OCI-LY1 (cell line): ENCODE measurements at regions not wholly inside any gene's neighbourhood (a gene's known extent, or its start where the extent isn't known, plus 50 kb on each side); places are given as distances from the start of the nearest gene placed in this dataset.

ENCODE experiments used
- H2AFZ ChIP-seq: fragments of 200-600 bp; sonication (generic), shearing (Covaris generic); 2 replicates; pipeline ENCODE4 v1.6.0; 2014; ENCODE audit warnings: antibody characterized with exemption, mild to moderate bottlenecking, low read length
- H3F3A ChIP-seq: fragments of 200-600 bp; sonication (generic), shearing (Covaris generic); 2 replicates; pipeline ENCODE4 v1.6.0; 2014; ENCODE audit warnings: mild to moderate bottlenecking, antibody characterized with exemption, low read length, moderate library complexity; ENCODE audit not compliant: insufficient read depth
- H3K27ac ChIP-seq: fragments of 200-600 bp; sonication (generic); 2 replicates; pipeline ENCODE4 v1.5.1; 2014; ENCODE audit warnings: low read length, mixed run types, mild to moderate bottlenecking, low read depth; ENCODE audit not compliant: poor library complexity, severe bottlenecking
- H3K27me3 ChIP-seq: fragments of 200-600 bp; sonication (generic); 2 replicates; pipeline ENCODE4 v1.6.0; 2014; ENCODE audit warnings: antibody characterized with exemption, mild to moderate bottlenecking, low read length, moderate library complexity; ENCODE audit not compliant: insufficient read depth
- H3K36me3 ChIP-seq: fragments of 200-600 bp; sonication (generic); 2 replicates; pipeline ENCODE4 v1.6.1; 2014; ENCODE audit warnings: mild to moderate bottlenecking, antibody characterized with exemption, low read length, moderate library complexity, mixed read lengths; ENCODE audit not compliant: insufficient read depth
- H3K4me1 ChIP-seq: fragments of 200-600 bp; sonication (generic); 2 replicates; pipeline ENCODE4 v1.5.1; 2014; ENCODE audit warnings: mild to moderate bottlenecking, low read length, moderate library complexity; ENCODE audit not compliant: insufficient read depth, severe bottlenecking
- H3K4me2 ChIP-seq: fragments of 200-600 bp; sonication (generic), shearing (Covaris generic); 2 replicates; pipeline ENCODE4 v1.6.1; 2014; ENCODE audit warnings: low read length
- H3K4me3 ChIP-seq: fragments of 200-600 bp; sonication (generic); 2 replicates; pipeline ENCODE4 v1.5.1; 2014; ENCODE audit warnings: low read length, low read depth, mild to moderate bottlenecking, mixed read lengths; ENCODE audit not compliant: poor library complexity, severe bottlenecking
- H3K79me2 ChIP-seq: fragments of 200-600 bp; shearing (Covaris generic); 2 replicates; pipeline ENCODE4 v1.6.1; 2016; ENCODE audit warnings: mixed run types, low read length, mixed read lengths; ENCODE audit not compliant: insufficient read depth
- H3K9ac ChIP-seq: fragments of 200-600 bp; sonication (generic), shearing (Covaris generic); 2 replicates; pipeline ENCODE4 v1.6.1; 2014; ENCODE audit warnings: mild to moderate bottlenecking, low read length, mixed read lengths
- H3K9me2 ChIP-seq: fragments of 200-600 bp; sonication (generic), shearing (Covaris generic); 2 replicates; pipeline ENCODE4 v1.6.1; 2014; ENCODE audit warnings: low read depth, mild to moderate bottlenecking, low read length, mixed read lengths
- H3K9me3 ChIP-seq: fragments of 200-600 bp; shearing (Covaris generic); 2 replicates; pipeline ENCODE4 v1.6.1; 2014; ENCODE audit warnings: low read length, mixed read lengths
- H4K20me1 ChIP-seq: fragments of 200-600 bp; sonication (generic), shearing (Covaris generic); 2 replicates; pipeline ENCODE4 v1.6.0; 2016; ENCODE audit warnings: mild to moderate bottlenecking, low read length; ENCODE audit not compliant: insufficient read depth
- EZH2 ChIP-seq: fragments of 200-600 bp; sonication (generic), shearing (Covaris generic); IDR thresholded peaks from 2 replicates; pipeline ENCODE4 v1.8.0; 2017; ENCODE audit warnings: borderline replicate concordance, mixed run types, mild to moderate bottlenecking, antibody characterized with exemption, low read length, moderate library complexity, mixed read lengths
- TF ChIP-seq, protein P1 (sequence below): fragments of 200-600 bp; sonication (generic), shearing (Covaris generic); IDR thresholded peaks from 2 replicates; pipeline ENCODE4 v1.5.1; 2017; ENCODE audit warnings: mild to moderate bottlenecking, antibody characterized with exemption, low read length, moderate library complexity, mixed read lengths

DNA sequence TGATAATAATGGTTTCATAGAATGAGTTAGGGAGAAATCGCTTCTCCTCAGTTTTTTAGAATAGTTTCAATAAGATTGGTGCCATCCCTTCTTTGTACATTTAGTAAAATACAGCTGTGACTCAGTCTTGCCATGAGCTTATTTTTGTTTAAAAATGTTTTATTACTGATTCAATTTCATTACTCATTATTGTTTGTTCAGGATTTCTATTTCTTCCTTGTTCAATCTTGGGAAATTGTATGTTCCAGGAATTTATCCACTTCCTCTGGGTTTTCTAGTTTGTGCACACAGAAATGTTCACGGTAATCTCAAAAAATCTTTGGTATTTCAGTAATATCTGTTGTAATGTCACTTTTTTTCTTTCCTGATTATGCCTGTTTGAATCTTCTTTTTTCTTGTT, 371.5 kb upstream of the SETBP1 start:
- Histone ChIP-seq H3K27me3 (no peaks in the 10 kb centered on the region), H3K79me2 (no peaks in the 10 kb centered on the region), H3K9me2 (no peaks in the 10 kb centered on the region), H2AFZ (no peak overlapping the region), H3K4me2 (no peak overlapping the region), H3K27ac (no peak overlapping the region), H3K4me3 (no peak overlapping the region), H4K20me1 (no peaks in the 10 kb centered on the region), H3K36me3 (no peaks in the 10 kb centered on the region), H3F3A (no peaks in the 10 kb centered on the region), H3K4me1 (no peaks in the 10 kb centered on the region), H3K9ac (no peak overlapping the region), H3K9me3 (no peaks in the 10 kb centered on the region)
- TF ChIP-seq, protein P1, sequence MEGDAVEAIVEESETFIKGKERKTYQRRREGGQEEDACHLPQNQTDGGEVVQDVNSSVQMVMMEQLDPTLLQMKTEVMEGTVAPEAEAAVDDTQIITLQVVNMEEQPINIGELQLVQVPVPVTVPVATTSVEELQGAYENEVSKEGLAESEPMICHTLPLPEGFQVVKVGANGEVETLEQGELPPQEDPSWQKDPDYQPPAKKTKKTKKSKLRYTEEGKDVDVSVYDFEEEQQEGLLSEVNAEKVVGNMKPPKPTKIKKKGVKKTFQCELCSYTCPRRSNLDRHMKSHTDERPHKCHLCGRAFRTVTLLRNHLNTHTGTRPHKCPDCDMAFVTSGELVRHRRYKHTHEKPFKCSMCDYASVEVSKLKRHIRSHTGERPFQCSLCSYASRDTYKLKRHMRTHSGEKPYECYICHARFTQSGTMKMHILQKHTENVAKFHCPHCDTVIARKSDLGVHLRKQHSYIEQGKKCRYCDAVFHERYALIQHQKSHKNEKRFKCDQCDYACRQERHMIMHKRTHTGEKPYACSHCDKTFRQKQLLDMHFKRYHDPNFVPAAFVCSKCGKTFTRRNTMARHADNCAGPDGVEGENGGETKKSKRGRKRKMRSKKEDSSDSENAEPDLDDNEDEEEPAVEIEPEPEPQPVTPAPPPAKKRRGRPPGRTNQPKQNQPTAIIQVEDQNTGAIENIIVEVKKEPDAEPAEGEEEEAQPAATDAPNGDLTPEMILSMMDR: no peak
- no peak for TF ChIP-seq EZH2

GRCh38 chr18:44320619-44321460, 359.8 kb upstream of the SETBP1 start:
- Histone ChIP-seq H3K36me3 (no peaks in the 10 kb centered on the region), H3K27ac (no peak overlapping the region), H3K4me3 (no peak overlapping the region), H3F3A (no peaks in the 10 kb centered on the region), H3K27me3 (no peaks in the 10 kb centered on the region), H3K9me2 (no peaks in the 10 kb centered on the region), H4K20me1 (no peaks in the 10 kb centered on the region), H3K4me2 (no peak overlapping the region), H3K9me3 (no peaks in the 10 kb centered on the region), H3K4me1 (no peaks in the 10 kb centered on the region), H3K79me2 (no peaks in the 10 kb centered on the region), H2AFZ (no peak overlapping the region), H3K9ac (no peak overlapping the region)
- no peak for TF ChIP-seq EZH2
- TF ChIP-seq, protein P1: no peak

- Histone ChIP-seq H3K4me1 (no peaks in the 10 kb centered on the region), H4K20me1 (no peaks in the 10 kb centered on the region), H3K9ac (no peak overlapping the region), H3K9me3 (no peaks in the 10 kb centered on the region), H3K27ac (no peak overlapping the region), H3K9me2 (no peaks in the 10 kb centered on the region), H3K4me2 (no peak overlapping the region), H3K4me3 (no peak overlapping the region), H3K79me2 (no peaks in the 10 kb centered on the region), H3K27me3 (no peaks in the 10 kb centered on the region), H3K36me3 (no peaks in the 10 kb centered on the region), H3F3A (no peaks in the 10 kb centered on the region), H2AFZ (no peak overlapping the region)
- no peak for TF ChIP-seq EZH2
- TF ChIP-seq, protein P1: no peak
Measured at GRCh38 chr18:44321868-44322590, 358.7 kb upstream of the SETBP1 start.
